ENCODE measurements at regions not wholly inside any gene's neighbourhood (a gene's known extent, or its start where the extent isn't known, plus 50 kb on each side); places are given as distances from the start of the nearest gene placed in this dataset.

- TF ChIP-seq CTCF (IDR thresholded peaks at IDR 0.05) (no peak), POLR2A (IDR thresholded peaks at IDR 0.05) (no peak), EP300 (IDR thresholded peaks at IDR 0.05) (no peak)
Observed at GRCh38 chr21:14313300-14313699, 69.6 kb downstream of the HSPA13 start.

All from ovary (tissue), 3 donors.